WTC11 (cell line): ENCODE measurements at regions not wholly inside any gene's neighbourhood (a gene's known extent, or its start where the extent isn't known, plus 50 kb on each side); places are given as distances from the start of the nearest gene placed in this dataset.

Experiments
- ATAC-seq: fragments of 200-7000 bp; cut with Tn5 transposase; 2 replicates; pipeline ENCODE4 v1.10.0; 2021; ENCODE audit warnings: mild to moderate bottlenecking, moderate library complexity
- CTCF ChIA-PET: fragments of 300-600 bp; sonication (Branson Sonifier 250); formaldehyde crosslinking; loops from one replicate; lab custom pipeline; 2021; ENCODE audit warnings: antibody characterized with exemption; lab: Charles Lee
- POLR2A ChIA-PET: fragments of 350-600 bp; sonication (Branson Sonifier 250); formaldehyde crosslinking; loops from one replicate; lab custom pipeline; 2021; ENCODE audit warnings: antibody characterized with exemption; lab: Charles Lee
- DNase-seq: peaks from one replicate; pipeline ENCODE4 v3.0.0; 2021; ENCODE audit warnings: low spot score
- H3K27ac Mint-ChIP-seq: 2 replicates; pipeline ENCODE4 v1.8.0; 2021; ENCODE audit warnings: mixed read lengths
- H3K27me3 Mint-ChIP-seq: 2 replicates; pipeline ENCODE4 v1.8.0; 2021; ENCODE audit warnings: low read depth, mild to moderate bottlenecking, moderate library complexity, mixed read lengths
- H3K36me3 Mint-ChIP-seq: 2 replicates; pipeline ENCODE4 v1.8.0; 2021; ENCODE audit warnings: mixed read lengths
- H3K4me1 Mint-ChIP-seq: 2 replicates; pipeline ENCODE4 v1.8.0; 2022; ENCODE audit warnings: mixed read lengths
- H3K4me3 Mint-ChIP-seq: 2 replicates; pipeline ENCODE4 v1.8.0; 2021; ENCODE audit warnings: mild to moderate bottlenecking, moderate library complexity, mixed read lengths
- H3K9me3 Mint-ChIP-seq: 2 replicates; pipeline ENCODE4 v1.8.0; 2021; ENCODE audit warnings: mixed read lengths
- E2F4 ChIP-seq: sonication (generic); formaldehyde crosslinking; IDR thresholded peaks from 2 replicates; pipeline ENCODE4 v1.8.1; 2022; ENCODE audit warnings: low read depth, mild to moderate bottlenecking, moderate library complexity, missing genetic modification reagents, borderline replicate concordance
- ELF4 ChIP-seq: sonication (generic); formaldehyde crosslinking; IDR thresholded peaks from 2 replicates; pipeline ENCODE4 v1.8.1; 2022; ENCODE audit warnings: low read depth, mild to moderate bottlenecking, moderate library complexity, missing genetic modification reagents
- ERG ChIP-seq: fragments of 250-450 bp; sonication (Bioruptor Pico); IDR thresholded peaks from 2 replicates; pipeline ENCODE4 v1.8.0; 2021; ENCODE audit warnings: mild to moderate bottlenecking
- JAZF1 ChIP-seq: fragments of 250-450 bp; sonication (Bioruptor Pico); IDR thresholded peaks from 2 replicates; pipeline ENCODE4 v1.9.0; 2021; ENCODE audit warnings: moderate library complexity, mild to moderate bottlenecking, inconsistent platforms
- KAT7 ChIP-seq: sonication (generic); formaldehyde crosslinking; IDR thresholded peaks from 2 replicates; pipeline ENCODE4 v1.8.1; 2023; ENCODE audit warnings: missing genetic modification reagents, mild to moderate bottlenecking, borderline replicate concordance
- NFATC4 ChIP-seq: fragments of 250-450 bp; sonication (Bioruptor Pico); IDR thresholded peaks from 2 replicates; pipeline ENCODE4 v1.9.0; 2021; ENCODE audit warnings: mild to moderate bottlenecking
- NFE2L1 ChIP-seq: sonication (generic); formaldehyde crosslinking; IDR thresholded peaks from 2 replicates; pipeline ENCODE4 v1.8.1; 2023; ENCODE audit warnings: missing genetic modification reagents
- NR1H2 ChIP-seq: sonication (generic); formaldehyde crosslinking; IDR thresholded peaks from 2 replicates; pipeline ENCODE4 v1.9.0; 2021; ENCODE audit warnings: mild to moderate bottlenecking, moderate library complexity, missing genetic modification reagents
- NR3C1 ChIP-seq: sonication (generic); formaldehyde crosslinking; conservative IDR thresholded peaks from 2 replicates; pipeline ENCODE4 v1.8.1; 2023; ENCODE audit warnings: low read depth, mild to moderate bottlenecking, missing genetic modification reagents
- OVOL2 ChIP-seq: fragments of 250-450 bp; sonication (Bioruptor Pico); IDR thresholded peaks from 2 replicates; pipeline ENCODE4 v1.9.0; 2021; ENCODE audit warnings: mild to moderate bottlenecking, borderline replicate concordance
- SP1 ChIP-seq: sonication (generic); formaldehyde crosslinking; conservative IDR thresholded peaks from 2 replicates; pipeline ENCODE4 v1.8.1; 2022; ENCODE audit warnings: missing genetic modification reagents
- ZMAT4 ChIP-seq: fragments of 250-450 bp; sonication (Bioruptor Pico); IDR thresholded peaks from 2 replicates; pipeline ENCODE4 v1.9.0; 2021; ENCODE audit warnings: mild to moderate bottlenecking
- ZNF317 ChIP-seq: sonication (generic); formaldehyde crosslinking; IDR thresholded peaks from 2 replicates; pipeline ENCODE4 v1.8.1; 2023; ENCODE audit warnings: low read depth, mild to moderate bottlenecking, moderate library complexity, missing genetic modification reagents, borderline replicate concordance
- ZNF396 ChIP-seq: fragments of 250-450 bp; sonication (Bioruptor Pico); IDR thresholded peaks from 2 replicates; pipeline ENCODE4 v1.8.0; 2021; ENCODE audit warnings: mild to moderate bottlenecking, moderate library complexity, borderline replicate concordance
- ZNF423 ChIP-seq: fragments of 250-450 bp; sonication (Bioruptor Pico); IDR thresholded peaks from 2 replicates; pipeline ENCODE4 v2.1.2; 2022; ENCODE audit warnings: mild to moderate bottlenecking, moderate library complexity
- TF ChIP-seq, protein P1 (sequence below): sonication (generic); formaldehyde crosslinking; IDR thresholded peaks from 2 replicates; pipeline ENCODE4 v1.8.1; 2023; ENCODE audit warnings: mild to moderate bottlenecking, missing genetic modification reagents
- TF ChIP-seq, protein P2 (sequence below): sonication (generic); formaldehyde crosslinking; IDR thresholded peaks from 2 replicates; pipeline ENCODE4 v1.8.0; 2022; ENCODE audit warnings: mild to moderate bottlenecking, missing genetic modification reagents
- TF ChIP-seq, protein P3 (sequence below): sonication (generic); formaldehyde crosslinking; IDR thresholded peaks from 2 replicates; pipeline ENCODE4 v1.8.1; 2023; ENCODE audit warnings: mild to moderate bottlenecking, missing genetic modification reagents
- TF ChIP-seq, protein P4 (sequence below): sonication (generic); formaldehyde crosslinking; IDR thresholded peaks from 2 replicates; pipeline ENCODE4 v1.8.1; 2022; ENCODE audit warnings: mild to moderate bottlenecking, missing genetic modification reagents, moderate library complexity, borderline replicate concordance

DNA sequence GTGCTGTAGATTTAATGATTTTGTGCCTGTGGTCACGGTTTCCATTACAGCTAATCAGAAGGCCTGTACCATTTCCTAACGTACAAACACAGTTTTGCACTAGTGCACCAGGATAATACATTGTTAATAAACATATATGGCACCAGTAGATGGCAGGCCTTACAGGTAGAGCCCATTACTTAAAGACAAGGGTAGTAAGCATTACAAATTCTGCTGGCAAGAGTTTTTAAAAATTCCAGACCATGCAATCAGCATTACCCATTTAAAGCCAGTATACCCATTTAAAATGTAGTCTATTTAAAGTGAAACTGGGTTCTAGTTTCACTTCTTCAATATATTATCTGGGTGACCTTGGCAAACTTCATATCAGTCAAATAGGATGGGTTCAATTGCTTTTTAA lies 224.2 kb downstream of the NUP35 start:
- Mint-ChIP-seq H3K36me3 (no peaks in the 10 kb centered on the region), H3K4me3 (no peak overlapping the region), H3K27ac (no peak overlapping the region), H3K4me1 (peaks cover 29% of the 10 kb centered on the region), H3K9me3 (no peaks in the 10 kb centered on the region)
- ATAC-seq: no peak
- POLR2A ChIA-PET: no interaction called here
- no peak for DNase-seq
- TF ChIP-seq ZMAT4 (CRISPR knock-in tag) (no peak), ZNF423 (CRISPR knock-in tag) (no peak)
- TF ChIP-seq, all 79 proteins: peak for 0
- H3K27me3 Mint-ChIP-seq: no peaks in the 10 kb centered on the region
- CTCF ChIA-PET: interaction anchor here (0.6 to 2.8 kb wide), 3 partner anchors 16 to 100 kb away, joined by 3 to 9 read pairs (median 3); no protein-coding TSS in a partner anchor

- Mint-ChIP-seq H3K27me3 (no peaks in the 10 kb centered on the region), H3K27ac (peak overlapping the region; percentile 33; the same call in 1 of the 2 replicates), H3K4me1 (peaks cover 29% of the 10 kb centered on the region), H3K9me3 (no peaks in the 10 kb centered on the region), H3K4me3 (no peak overlapping the region), H3K36me3 (no peaks in the 10 kb centered on the region)
- no peak for TF ChIP-seq NFATC4 (CRISPR knock-in tag)
- TF ChIP-seq ZMAT4 (CRISPR knock-in tag): no peak
- TF ChIP-seq E2F4 (CRISPR knock-in tag): no peak
- no peak for TF ChIP-seq ZNF396 (CRISPR knock-in tag)
- TF ChIP-seq, protein P1, sequence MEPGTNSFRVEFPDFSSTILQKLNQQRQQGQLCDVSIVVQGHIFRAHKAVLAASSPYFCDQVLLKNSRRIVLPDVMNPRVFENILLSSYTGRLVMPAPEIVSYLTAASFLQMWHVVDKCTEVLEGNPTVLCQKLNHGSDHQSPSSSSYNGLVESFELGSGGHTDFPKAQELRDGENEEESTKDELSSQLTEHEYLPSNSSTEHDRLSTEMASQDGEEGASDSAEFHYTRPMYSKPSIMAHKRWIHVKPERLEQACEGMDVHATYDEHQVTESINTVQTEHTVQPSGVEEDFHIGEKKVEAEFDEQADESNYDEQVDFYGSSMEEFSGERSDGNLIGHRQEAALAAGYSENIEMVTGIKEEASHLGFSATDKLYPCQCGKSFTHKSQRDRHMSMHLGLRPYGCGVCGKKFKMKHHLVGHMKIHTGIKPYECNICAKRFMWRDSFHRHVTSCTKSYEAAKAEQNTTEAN (CRISPR knock-in tag): no peak
- TF ChIP-seq, protein P2, sequence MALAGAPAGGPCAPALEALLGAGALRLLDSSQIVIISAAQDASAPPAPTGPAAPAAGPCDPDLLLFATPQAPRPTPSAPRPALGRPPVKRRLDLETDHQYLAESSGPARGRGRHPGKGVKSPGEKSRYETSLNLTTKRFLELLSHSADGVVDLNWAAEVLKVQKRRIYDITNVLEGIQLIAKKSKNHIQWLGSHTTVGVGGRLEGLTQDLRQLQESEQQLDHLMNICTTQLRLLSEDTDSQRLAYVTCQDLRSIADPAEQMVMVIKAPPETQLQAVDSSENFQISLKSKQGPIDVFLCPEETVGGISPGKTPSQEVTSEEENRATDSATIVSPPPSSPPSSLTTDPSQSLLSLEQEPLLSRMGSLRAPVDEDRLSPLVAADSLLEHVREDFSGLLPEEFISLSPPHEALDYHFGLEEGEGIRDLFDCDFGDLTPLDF (CRISPR knock-in tag): no peak
- ChIA-PET CTCF (interaction anchor here (2.8 kb wide), 1 partner anchor 100 kb away, joined by 9 read pairs; no protein-coding TSS in a partner anchor), POLR2A (no interaction called here)
- DNase-seq: no peak
- peak; percentile 39; the same call in 1 of the 2 replicates for ATAC-seq
Observed at GRCh38 chr2:183349091-183349490, 224.8 kb downstream of the NUP35 start.

GRCh38 chr2:183359867-183360266 lies 235.6 kb downstream of the NUP35 start:
- Mint-ChIP-seq H3K27me3 (no peaks in the 10 kb centered on the region), H3K9me3 (peaks cover 1% of the 10 kb centered on the region; the same call in 1 of the 2 replicates), H3K4me1 (peaks cover 5% of the 10 kb centered on the region; the same call in 1 of the 2 replicates), H3K4me3 (no peak overlapping the region), H3K36me3 (no peaks in the 10 kb centered on the region), H3K27ac (no peak overlapping the region)
- DNase-seq (no peak), ATAC-seq (no peak)
- TF ChIP-seq SP1 (no peak), NFE2L1 (CRISPR knock-in tag) (no peak), JAZF1 (no peak), KAT7 (CRISPR knock-in tag) (no peak), ZMAT4 (CRISPR knock-in tag) (no peak), ERG (no peak), ZNF317 (CRISPR knock-in tag) (no peak), ELF4 (no peak), OVOL2 (CRISPR knock-in tag) (no peak), NR1H2 (CRISPR knock-in tag) (no peak), NR3C1 (CRISPR knock-in tag) (no peak)
- TF ChIP-seq, protein P3, sequence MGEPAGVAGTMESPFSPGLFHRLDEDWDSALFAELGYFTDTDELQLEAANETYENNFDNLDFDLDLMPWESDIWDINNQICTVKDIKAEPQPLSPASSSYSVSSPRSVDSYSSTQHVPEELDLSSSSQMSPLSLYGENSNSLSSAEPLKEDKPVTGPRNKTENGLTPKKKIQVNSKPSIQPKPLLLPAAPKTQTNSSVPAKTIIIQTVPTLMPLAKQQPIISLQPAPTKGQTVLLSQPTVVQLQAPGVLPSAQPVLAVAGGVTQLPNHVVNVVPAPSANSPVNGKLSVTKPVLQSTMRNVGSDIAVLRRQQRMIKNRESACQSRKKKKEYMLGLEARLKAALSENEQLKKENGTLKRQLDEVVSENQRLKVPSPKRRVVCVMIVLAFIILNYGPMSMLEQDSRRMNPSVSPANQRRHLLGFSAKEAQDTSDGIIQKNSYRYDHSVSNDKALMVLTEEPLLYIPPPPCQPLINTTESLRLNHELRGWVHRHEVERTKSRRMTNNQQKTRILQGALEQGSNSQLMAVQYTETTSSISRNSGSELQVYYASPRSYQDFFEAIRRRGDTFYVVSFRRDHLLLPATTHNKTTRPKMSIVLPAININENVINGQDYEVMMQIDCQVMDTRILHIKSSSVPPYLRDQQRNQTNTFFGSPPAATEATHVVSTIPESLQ (CRISPR knock-in tag): no peak
- TF ChIP-seq, protein P4, sequence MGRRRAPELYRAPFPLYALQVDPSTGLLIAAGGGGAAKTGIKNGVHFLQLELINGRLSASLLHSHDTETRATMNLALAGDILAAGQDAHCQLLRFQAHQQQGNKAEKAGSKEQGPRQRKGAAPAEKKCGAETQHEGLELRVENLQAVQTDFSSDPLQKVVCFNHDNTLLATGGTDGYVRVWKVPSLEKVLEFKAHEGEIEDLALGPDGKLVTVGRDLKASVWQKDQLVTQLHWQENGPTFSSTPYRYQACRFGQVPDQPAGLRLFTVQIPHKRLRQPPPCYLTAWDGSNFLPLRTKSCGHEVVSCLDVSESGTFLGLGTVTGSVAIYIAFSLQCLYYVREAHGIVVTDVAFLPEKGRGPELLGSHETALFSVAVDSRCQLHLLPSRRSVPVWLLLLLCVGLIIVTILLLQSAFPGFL (CRISPR knock-in tag): no peak
- POLR2A ChIA-PET: no interaction called here
- CTCF ChIA-PET: interaction anchor here (2.2 kb wide), 1 partner anchor 65 kb away, joined by 7 read pairs; no protein-coding TSS in a partner anchor
